Breast epithelium (tissue), 3 donors: ENCODE measurements at regions not wholly inside any gene's neighbourhood (a gene's known extent, or its start where the extent isn't known, plus 50 kb on each side); places are given as distances from the start of the nearest gene placed in this dataset.

Source experiments
- POLR2A ChIP-seq: fragments of 450-650 bp; IDR thresholded peaks from one replicate; pipeline ENCODE4 v1.6.1; 2016; ENCODE audit warnings: antibody characterized with exemption, mild to moderate bottlenecking, moderate library complexity
- POLR2AphosphoS5 ChIP-seq, 3 donors: sonication (generic); formaldehyde crosslinking; IDR thresholded peaks; one replicate each; pipeline ENCODE4 v1.6.1; 2017; ENCODE audit warnings: antibody characterized with exemption in 3 of 3
- TF ChIP-seq, protein P1 (sequence below), 3 donors: fragments of 450-650 bp; IDR thresholded peaks; one replicate each; pipeline ENCODE4 v1.5.1; 2016 to 2017; ENCODE audit warnings: antibody characterized with exemption in 3 of 3, mild to moderate bottlenecking in 3 of 3, moderate library complexity in 3 of 3

- no peak for TF ChIP-seq POLR2AphosphoS5 (IDR thresholded peaks at IDR 0.05)
- TF ChIP-seq, protein P1, sequence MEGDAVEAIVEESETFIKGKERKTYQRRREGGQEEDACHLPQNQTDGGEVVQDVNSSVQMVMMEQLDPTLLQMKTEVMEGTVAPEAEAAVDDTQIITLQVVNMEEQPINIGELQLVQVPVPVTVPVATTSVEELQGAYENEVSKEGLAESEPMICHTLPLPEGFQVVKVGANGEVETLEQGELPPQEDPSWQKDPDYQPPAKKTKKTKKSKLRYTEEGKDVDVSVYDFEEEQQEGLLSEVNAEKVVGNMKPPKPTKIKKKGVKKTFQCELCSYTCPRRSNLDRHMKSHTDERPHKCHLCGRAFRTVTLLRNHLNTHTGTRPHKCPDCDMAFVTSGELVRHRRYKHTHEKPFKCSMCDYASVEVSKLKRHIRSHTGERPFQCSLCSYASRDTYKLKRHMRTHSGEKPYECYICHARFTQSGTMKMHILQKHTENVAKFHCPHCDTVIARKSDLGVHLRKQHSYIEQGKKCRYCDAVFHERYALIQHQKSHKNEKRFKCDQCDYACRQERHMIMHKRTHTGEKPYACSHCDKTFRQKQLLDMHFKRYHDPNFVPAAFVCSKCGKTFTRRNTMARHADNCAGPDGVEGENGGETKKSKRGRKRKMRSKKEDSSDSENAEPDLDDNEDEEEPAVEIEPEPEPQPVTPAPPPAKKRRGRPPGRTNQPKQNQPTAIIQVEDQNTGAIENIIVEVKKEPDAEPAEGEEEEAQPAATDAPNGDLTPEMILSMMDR (IDR thresholded peaks at IDR 0.05): no peak
- TF ChIP-seq POLR2A: no peak
Observed at GRCh38 chr15:36263666-36264065, 315.8 kb upstream of the CDIN1 start.
